B cell (primary cell): ENCODE measurements at regions not wholly inside any gene's neighbourhood (a gene's known extent, or its start where the extent isn't known, plus 50 kb on each side); places are given as distances from the start of the nearest gene placed in this dataset.

ENCODE experiments used
- ATAC-seq: fragments of 200-7000 bp; cut with Tn5 transposase; one replicate; pipeline ENCODE4 v1.10.0; 2021; ENCODE audit warnings: low read depth, mild to moderate bottlenecking, moderate number of reproducible peaks, moderate library complexity
- CTCF ChIA-PET: fragments of 350-600 bp; sonication (Branson Sonifier 250); formaldehyde crosslinking; loops from one replicate; lab custom pipeline; 2021; ENCODE audit warnings: antibody characterized with exemption, inconsistent platforms; lab: Charles Lee
- POLR2A ChIA-PET: fragments of 350-600 bp; sonication (Branson Sonifier 250); formaldehyde crosslinking; loops from one replicate; lab custom pipeline; 2021; ENCODE audit warnings: antibody characterized with exemption; lab: Charles Lee
- DNase-seq: peaks from one replicate; pipeline ENCODE4 v3.0.0; 2013
- H2AFZ ChIP-seq: 2 replicates; pipeline ENCODE4 v1.6.1; 2012; ENCODE audit warnings: mild to moderate bottlenecking, low read depth, low read length; ENCODE audit not compliant: insufficient read depth, poor library complexity, severe bottlenecking
- H3K27ac ChIP-seq, 2 donors: 1 replicate in 1 of 2; 2 replicates in 1 of 2; pipeline ENCODE4 v1.5.1; 2012 to 2013; ENCODE audit warnings: low read length in 2 of 2, mild to moderate bottlenecking in 2 of 2, moderate library complexity in 1 of 2
- H3K27me3 ChIP-seq, 4 experiments: fragments of 200-600 bp in 1 of 4; sonication (generic) in 1 of 4; replicated peaks in 1 of 4; 1 replicate in 2 of 4; 2 replicates in 2 of 4; pipeline versions ENCODE4 v1.6.1 to v1.7.0; 2013 to 2016; ENCODE audit warnings: low read length in 3 of 4, mild to moderate bottlenecking in 2 of 4, mixed read lengths in 1 of 4, moderate library complexity in 1 of 4; ENCODE audit not compliant: insufficient read depth in 4 of 4, control insufficient read depth in 3 of 4; ENCODE audit errors: control extremely low read depth in 1 of 4
- H3K36me3 ChIP-seq, 2 experiments: replicated peaks in 1 of 2; 1 replicate in 1 of 2; 2 replicates in 1 of 2; pipeline versions ENCODE4 v1.6.1 to v1.7.1; 2013; ENCODE audit warnings: low read length in 1 of 2; ENCODE audit not compliant: insufficient read depth in 2 of 2, control insufficient read depth in 1 of 2; ENCODE audit errors: control extremely low read depth in 1 of 2, extremely low read depth in 1 of 2
- H3K4me1 ChIP-seq, 2 donors: fragments of 200-600 bp in 1 of 2; sonication (generic) in 1 of 2; 1 replicate in 1 of 2; 2 replicates in 1 of 2; pipeline versions ENCODE4 v1.5.1 to v1.6.1; 2013 to 2017; ENCODE audit warnings: low read length in 2 of 2; ENCODE audit not compliant: control insufficient read depth in 2 of 2, insufficient read depth in 2 of 2
- H3K4me2 ChIP-seq: replicated peaks from 2 replicates; pipeline ENCODE3; 2012; ENCODE audit warnings: mild to moderate bottlenecking, low read depth, low read length; ENCODE audit not compliant: poor library complexity, severe bottlenecking
- H3K4me3 ChIP-seq, 5 experiments: fragments of 200-600 bp in 1 of 5; sonication (generic) in 1 of 5; 1 replicate in 3 of 5; 2 replicates in 2 of 5; pipeline versions ENCODE4 v1.5.1 to v1.7.0; 2011 to 2016; ENCODE audit warnings: low read length in 4 of 5, mild to moderate bottlenecking in 4 of 5, low read depth in 2 of 5, control low read depth in 1 of 5, moderate library complexity in 1 of 5; ENCODE audit not compliant: insufficient read depth in 1 of 5; ENCODE audit errors: control extremely low read depth in 1 of 5, extremely low read depth in 1 of 5
- H3K79me2 ChIP-seq: fragments of 200-600 bp; sonication (generic); one replicate; pipeline ENCODE4 v1.6.0; 2016; ENCODE audit warnings: low read length; ENCODE audit not compliant: control insufficient read depth, insufficient read depth
- H3K9ac ChIP-seq: fragments of 200-600 bp; sonication (generic); 2 replicates; pipeline ENCODE4 v1.6.1; 2017; ENCODE audit warnings: mild to moderate bottlenecking, low read length, moderate library complexity
- H3K9me3 ChIP-seq, 3 donors: one replicate each; pipeline versions ENCODE4 v1.6.1 to v1.7.1; 2013; ENCODE audit warnings: low read length in 2 of 3; ENCODE audit not compliant: control insufficient read depth in 2 of 3, insufficient read depth in 1 of 3; ENCODE audit errors: control extremely low read depth in 1 of 3
- H4K20me1 ChIP-seq: 2 replicates; pipeline ENCODE4 v1.6.0; 2012; ENCODE audit warnings: mild to moderate bottlenecking, low read length; ENCODE audit not compliant: insufficient read depth, control insufficient read depth, poor library complexity, severe bottlenecking
- H3K27ac Mint-ChIP-seq: one replicate; pipeline ENCODE4 v1.8.0; 2021; ENCODE audit warnings: mixed read lengths
- H3K27me3 Mint-ChIP-seq: one replicate; pipeline ENCODE4 v1.8.0; 2021; ENCODE audit warnings: mixed read lengths
- H3K4me1 Mint-ChIP-seq: one replicate; pipeline ENCODE4 v1.8.0; 2021; ENCODE audit warnings: mixed read lengths
- H3K4me3 Mint-ChIP-seq: one replicate; pipeline ENCODE4 v1.8.0; 2021; ENCODE audit warnings: mixed read lengths
- H3K9me3 Mint-ChIP-seq: one replicate; pipeline ENCODE4 v1.8.0; 2022; ENCODE audit warnings: mixed read lengths; ENCODE audit not compliant: insufficient read depth
- CTCF ChIP-seq: fragments of 200-600 bp; IDR thresholded peaks from one replicate; pipeline ENCODE4 v1.8.0; 2022; ENCODE audit warnings: antibody characterized with exemption, mild to moderate bottlenecking
- EZH2 ChIP-seq: IDR thresholded peaks from 2 replicates; pipeline ENCODE4 v1.6.1; 2012; ENCODE audit warnings: borderline replicate concordance, low read depth, mild to moderate bottlenecking, moderate library complexity, low read length; ENCODE audit not compliant: insufficient read depth, poor library complexity, severe bottlenecking
- WGBS: methylation state at CpG from one replicate; pipeline ENCODE4 v1.1.5; 2013; ENCODE audit warnings: missing lambda C conversion rate; ENCODE audit not compliant: insufficient coverage; 5-methylcytosine and 5-hydroxymethylcytosine counted together
- intact Hi-C: fragments of 100-400 bp; cut with micrococcal nuclease; formaldehyde crosslinking; loops from one replicate; pipeline ENCODE4 v1.10.0; 2022

GRCh38 chr9:1456301-1457024, 406.3 kb downstream of the DMRT2 start:
- Mint-ChIP-seq H3K4me1 (no peaks in the 10 kb centered on the region), H3K9me3 (no peaks in the 10 kb centered on the region), H3K27ac (no peak overlapping the region), H3K27me3 (peaks cover 9% of the 10 kb centered on the region), H3K4me3 (no peak overlapping the region)
- Histone ChIP-seq H4K20me1 (no peaks in the 10 kb centered on the region), H3K9me3 (no peaks in the 10 kb centered on the region), H3K9ac (no peak overlapping the region), H3K36me3 (no peaks in the 10 kb centered on the region), H3K4me1 (no peaks in the 10 kb centered on the region), H2AFZ (no peak overlapping the region), H3K4me2 (no peak overlapping the region), H3K4me3 (no peak overlapping the region), H3K27ac (no peak overlapping the region), H3K27me3 (no peaks in the 10 kb centered on the region), H3K79me2 (no peaks in the 10 kb centered on the region)
- ChIA-PET CTCF (interaction anchor here (1.3 kb wide), 1 partner anchor 631 kb away, joined by 6 read pairs; no protein-coding TSS in a partner anchor), POLR2A (no interaction called here)
- ATAC-seq (no peak), DNase-seq (no peak)
- intact Hi-C loops, result no loop called here
- no peak for TF ChIP-seq EZH2
- no peak for TF ChIP-seq CTCF
- 91% methylated on average over 4 of the region's 4 CpGs for WGBS

GRCh38 chr9:1457460-1457859, 407.3 kb downstream of the DMRT2 start:
- H3K27me3 Mint-ChIP-seq, result peaks cover 9% of the 10 kb centered on the region
- no peak overlapping the region for H3K27ac Mint-ChIP-seq
- no peak overlapping the region for H3K4me3 Mint-ChIP-seq
- H3K36me3 ChIP-seq, result no peaks in the 10 kb centered on the region
- H3K9me3 Mint-ChIP-seq, result no peaks in the 10 kb centered on the region
- H3K27me3 ChIP-seq, result no peaks in the 10 kb centered on the region
- no peaks in the 10 kb centered on the region for H3K4me1 ChIP-seq
- no peaks in the 10 kb centered on the region for H3K4me1 Mint-ChIP-seq
- ATAC-seq, result no peak
- no peak for DNase-seq
- WGBS, result no CpG with 5 or more reads among the region's 2 CpGs
- H4K20me1 ChIP-seq, result no peaks in the 10 kb centered on the region
- H3K4me3 ChIP-seq, result no peak overlapping the region
- ChIA-PET CTCF (interaction anchor here (1.3 kb wide), 1 partner anchor 630 kb away, joined by 6 read pairs; no protein-coding TSS in a partner anchor), POLR2A (no interaction called here)
- no peak overlapping the region for H3K9ac ChIP-seq
- TF ChIP-seq EZH2, result no peak
- TF ChIP-seq CTCF, result no peak
- H3K79me2 ChIP-seq, result no peaks in the 10 kb centered on the region
- H3K4me2 ChIP-seq, result no peak overlapping the region
- H3K27ac ChIP-seq, result no peak overlapping the region
- no peaks in the 10 kb centered on the region for H3K9me3 ChIP-seq
- intact Hi-C loops, result no loop called here
- H2AFZ ChIP-seq, result no peak overlapping the region
